ENCODE measurements at regions not wholly inside any gene's neighbourhood (a gene's known extent, or its start where the extent isn't known, plus 50 kb on each side); places are given as distances from the start of the nearest gene placed in this dataset.

- Histone ChIP-seq H3K9me3 (no peaks in the 10 kb centered on the region), H3K27me3 (no peaks in the 10 kb centered on the region), H3K4me3 (no peak overlapping the region), H3K36me3 (no peaks in the 10 kb centered on the region), H3K4me1 (no peaks in the 10 kb centered on the region), H3K27ac (no peak overlapping the region)
- WGBS (ENCODE audit: insufficient coverage, low coverage, low lambda C conversion rate, missing lambda C conversion rate), result 67% methylated on average over 7 of the region's 7 CpGs
- intact Hi-C loops (cut with DNase I), result no loop called here
- TF ChIP-seq CTCF (IDR thresholded peaks at IDR 0.05) (no peak), POLR2A (IDR thresholded peaks at IDR 0.05) (no peak)
- ATAC-seq (no peak), DNase-seq (no peak)
These were observed 1011.5 kb upstream of the ACO1 start for GRCh38 chr9:31372799-31373587.

- no peak for ATAC-seq
- Histone ChIP-seq H3K27me3 (no peaks in the 10 kb centered on the region), H3K9me3 (no peaks in the 10 kb centered on the region), H3K4me3 (no peak overlapping the region), H3K27ac (no peak overlapping the region), H3K4me1 (no peaks in the 10 kb centered on the region), H3K36me3 (no peaks in the 10 kb centered on the region)
- DNase-seq, result no peak
- WGBS (ENCODE audit: insufficient coverage, low coverage, low lambda C conversion rate, missing lambda C conversion rate), result 57% methylated on average over 4 of the region's 4 CpGs
- TF ChIP-seq POLR2A (IDR thresholded peaks at IDR 0.05), result no peak
- no peak for TF ChIP-seq CTCF (IDR thresholded peaks at IDR 0.05)
- intact Hi-C loops (cut with DNase I), result no loop called here
These were observed 1007.1 kb upstream of the ACO1 start for GRCh38 chr9:31377358-31377757.

- no peak overlapping the region for H3K4me3 ChIP-seq
- no peak overlapping the region for H3K27ac ChIP-seq
- no peaks in the 10 kb centered on the region for H3K9me3 ChIP-seq
- no peaks in the 10 kb centered on the region for H3K27me3 ChIP-seq
- no peak for ATAC-seq
- no peak for DNase-seq
- TF ChIP-seq POLR2A (IDR thresholded peaks at IDR 0.05), result no peak
- no peak for TF ChIP-seq CTCF (IDR thresholded peaks at IDR 0.05)
- no peaks in the 10 kb centered on the region for H3K36me3 ChIP-seq
- intact Hi-C loops (cut with DNase I), result no loop called here
- no peaks in the 10 kb centered on the region for H3K4me1 ChIP-seq
- 82% methylated on average over 1 of the region's 1 CpG for WGBS (ENCODE audit: insufficient coverage, low coverage, low lambda C conversion rate, missing lambda C conversion rate)
These were observed 995.8 kb upstream of the ACO1 start for GRCh38 chr9:31388660-31389059.

- H3K4me1 ChIP-seq, result no peaks in the 10 kb centered on the region
- no peak for TF ChIP-seq CTCF (IDR thresholded peaks at IDR 0.05)
- TF ChIP-seq POLR2A (IDR thresholded peaks at IDR 0.05), result no peak
- ATAC-seq (no peak), DNase-seq (no peak)
- H3K9me3 ChIP-seq, result no peaks in the 10 kb centered on the region
- no peak overlapping the region for H3K27ac ChIP-seq
- 39% methylated on average over 3 of the region's 3 CpGs for WGBS (ENCODE audit: insufficient coverage, low coverage, low lambda C conversion rate, missing lambda C conversion rate)
- intact Hi-C loops (cut with DNase I), result no loop called here
- H3K36me3 ChIP-seq, result no peaks in the 10 kb centered on the region
- no peaks in the 10 kb centered on the region for H3K27me3 ChIP-seq
- H3K4me3 ChIP-seq, result no peak overlapping the region
These were observed 995.4 kb upstream of the ACO1 start for GRCh38 chr9:31389075-31389474.

Measured in right lobe of liver (tissue), 6 donors.